Endothelial cell of umbilical vein (primary cell): ENCODE measurements at regions not wholly inside any gene's neighbourhood (a gene's known extent, or its start where the extent isn't known, plus 50 kb on each side); places are given as distances from the start of the nearest gene placed in this dataset.

Experiments
- BruUV-seq: library from RNA; stranded (reverse); fragments of 400-500 nt; replicated peaks from 2 replicates; lab custom pipeline; 2021; lab: Mats Ljungman, UMichigan
- CTCF ChIA-PET: fragments of 300-600, 350-600 bp; sonication (Branson Sonifier 250); formaldehyde crosslinking; loops from one replicate; lab custom pipeline; 2021; ENCODE audit warnings: antibody characterized with exemption, inconsistent platforms; lab: Charles Lee
- POLR2A ChIA-PET: fragments of 300-600, 350-600 bp; sonication (Branson Sonifier 250); formaldehyde crosslinking; loops from one replicate; lab custom pipeline; 2021; ENCODE audit warnings: antibody characterized with exemption, inconsistent platforms; lab: Charles Lee
- DNase-seq: peaks from one replicate; pipeline ENCODE4 v3.0.0-alpha.2; 2011; ENCODE audit warnings: low read depth, low spot score
- FAIRE-seq: peaks from 2 replicates; lab custom pipeline; 2011; peaks lifted over from hg19 to GRCh38; lab: Jason Lieb, UNC
- H2AFZ ChIP-seq: 2 replicates; pipeline ENCODE4 v1.6.0; 2012; ENCODE audit warnings: low read depth, low read length, control low read depth, inconsistent platforms
- H3K27ac ChIP-seq: 2 replicates; pipeline ENCODE4 v1.5.1; 2011; ENCODE audit warnings: low read depth, mild to moderate bottlenecking, control low read depth, low read length, moderate library complexity; ENCODE audit not compliant: insufficient read depth
- H3K27me3 ChIP-seq, 2 experiments: 2 replicates each; pipeline versions ENCODE4 v1.6.0 to v1.6.1; 2011; ENCODE audit warnings: low read length in 2 of 2, mixed read lengths in 1 of 2; ENCODE audit not compliant: control insufficient read depth in 2 of 2, insufficient read depth in 2 of 2
- H3K36me3 ChIP-seq, 2 experiments: 2 replicates in 1 of 2; 3 replicates in 1 of 2; pipeline ENCODE4 v1.5.1; 2011; ENCODE audit warnings: low read length in 2 of 2, mild to moderate bottlenecking in 1 of 2, moderate library complexity in 1 of 2; ENCODE audit not compliant: control insufficient read depth in 2 of 2, insufficient read depth in 2 of 2; ENCODE audit errors: extremely low read depth in 1 of 2
- H3K4me1 ChIP-seq: 3 replicates; pipeline ENCODE4 v1.5.1; 2011; ENCODE audit warnings: mild to moderate bottlenecking, low read length; ENCODE audit not compliant: control insufficient read depth, insufficient read depth; ENCODE audit errors: extremely low read depth
- H3K4me2 ChIP-seq: 2 replicates; pipeline ENCODE4 v1.6.1; 2011; ENCODE audit warnings: low read length, control low read depth, mixed read lengths; ENCODE audit not compliant: insufficient read depth
- H3K4me3 ChIP-seq, 3 experiments: fragments of 200-600 bp in 1 of 3; sonication (generic), shearing (Covaris generic) in 1 of 3; replicated peaks in 1 of 3; 2 replicates each; pipeline ENCODE4 v1.5.1; 2011 to 2016; ENCODE audit warnings: control low read depth in 3 of 3, low read length in 3 of 3, mild to moderate bottlenecking in 2 of 3, inconsistent platforms in 1 of 3, low read depth in 1 of 3, moderate library complexity in 1 of 3; ENCODE audit not compliant: insufficient read depth in 1 of 3
- H3K79me2 ChIP-seq: 2 replicates; pipeline ENCODE4 v1.6.0; 2012; ENCODE audit warnings: low read length, inconsistent platforms; ENCODE audit not compliant: control insufficient read depth, insufficient read depth
- H3K9ac ChIP-seq: replicated peaks from 2 replicates; pipeline ENCODE3; 2011; ENCODE audit warnings: low read length, control low read depth; ENCODE audit not compliant: insufficient read depth; ENCODE audit errors: extremely low read depth
- H3K9me1 ChIP-seq: replicated peaks from 3 replicates; pipeline ENCODE4 v1.6.0; 2011; ENCODE audit warnings: mild to moderate bottlenecking, low read length; ENCODE audit not compliant: control insufficient read depth, insufficient read depth; ENCODE audit errors: extremely low read depth
- H3K9me3 ChIP-seq: replicated peaks from 2 replicates; pipeline ENCODE4 v1.5.1; 2012; ENCODE audit warnings: low read length, inconsistent platforms; ENCODE audit not compliant: control insufficient read depth, insufficient read depth
- H4K20me1 ChIP-seq: replicated peaks from 2 replicates; pipeline ENCODE3; 2011; ENCODE audit warnings: mild to moderate bottlenecking, low read length; ENCODE audit not compliant: control insufficient read depth, insufficient read depth; ENCODE audit errors: extremely low read depth
- EZH2 ChIP-seq: IDR thresholded peaks from 2 replicates; pipeline ENCODE4 v1.6.1; 2012; ENCODE audit warnings: borderline replicate concordance, low read depth, mild to moderate bottlenecking, moderate library complexity, low read length, inconsistent platforms; ENCODE audit not compliant: severe bottlenecking
- FOS ChIP-seq: IDR thresholded peaks from 2 replicates; pipeline ENCODE4 v1.6.1; 2011; ENCODE audit warnings: mild to moderate bottlenecking, low read length, moderate library complexity, borderline replicate concordance; ENCODE audit not compliant: insufficient read depth
- GATA2 ChIP-seq: IDR thresholded peaks from 2 replicates; pipeline ENCODE4 v1.7.0; 2011; ENCODE audit warnings: low read depth, mild to moderate bottlenecking, moderate library complexity, mixed read lengths, low read length; ENCODE audit not compliant: insufficient read length, insufficient read depth
- JUN ChIP-seq: IDR thresholded peaks from 2 replicates; pipeline ENCODE4 v1.6.1; 2011; ENCODE audit warnings: borderline replicate concordance, low read depth; ENCODE audit not compliant: insufficient read length, insufficient read depth
- MYC ChIP-seq: IDR thresholded peaks from one replicate; pipeline ENCODE4 v1.6.1; 2011; ENCODE audit warnings: mild to moderate bottlenecking, low read depth, low read length
- POLR2A ChIP-seq: IDR thresholded peaks from 2 replicates; pipeline ENCODE4 v1.6.1; 2012; ENCODE audit warnings: low read depth, mild to moderate bottlenecking, control low read depth, low read length
- POLR2AphosphoS5 ChIP-seq: IDR thresholded peaks from 2 replicates; pipeline ENCODE4 v1.6.1; 2012; ENCODE audit warnings: low read depth, mild to moderate bottlenecking, control low read depth, low read length, moderate library complexity; ENCODE audit not compliant: insufficient read depth
- dilution Hi-C: fragments of 300-500 bp; cut with MboI; formaldehyde crosslinking; loops from one replicate; pipeline ENCODE4 v1.15.0; 2019; ENCODE audit warnings: low sequenced_read_pairs; ENCODE audit not compliant: extremely low pct_ligation_motif_present
- intact Hi-C: fragments of 100-400 bp; cut with micrococcal nuclease; formaldehyde crosslinking; loops from one replicate; pipeline ENCODE4 v1.10.0; 2022
- TF ChIP-seq, protein P1 (sequence below): IDR thresholded peaks from 2 replicates; pipeline ENCODE4 v1.6.1; 2011; ENCODE audit not compliant: insufficient read depth, insufficient read length
- TF ChIP-seq, protein P2 (sequence below), 2 donors: IDR thresholded peaks; 1 replicate in 1 of 2; 2 replicates in 1 of 2; pipeline ENCODE4 v1.5.1; 2011; ENCODE audit warnings: low read length in 2 of 2, mild to moderate bottlenecking in 2 of 2, moderate library complexity in 2 of 2, control low read depth in 1 of 2, inconsistent platforms in 1 of 2, low read depth in 1 of 2; ENCODE audit not compliant: insufficient read depth in 1 of 2; ENCODE audit errors: extremely low read depth in 1 of 2

- no peak for FAIRE-seq
Observed at GRCh38 chr10:130400890-130401289, 264.7 kb downstream of the GLRX3 start.

More at GRCh38 chr10:130400890-130401289, 264.7 kb downstream of the GLRX3 start:
- H3K79me2 ChIP-seq, result no peaks in the 10 kb centered on the region
- TF ChIP-seq, protein P1, sequence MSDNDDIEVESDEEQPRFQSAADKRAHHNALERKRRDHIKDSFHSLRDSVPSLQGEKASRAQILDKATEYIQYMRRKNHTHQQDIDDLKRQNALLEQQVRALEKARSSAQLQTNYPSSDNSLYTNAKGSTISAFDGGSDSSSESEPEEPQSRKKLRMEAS, result no peak
- TF ChIP-seq MYC (no peak), EZH2 (no peak), POLR2A (no peak), GATA2 (no peak), JUN (no peak), POLR2AphosphoS5 (no peak), FOS (no peak)
- TF ChIP-seq, protein P2, sequence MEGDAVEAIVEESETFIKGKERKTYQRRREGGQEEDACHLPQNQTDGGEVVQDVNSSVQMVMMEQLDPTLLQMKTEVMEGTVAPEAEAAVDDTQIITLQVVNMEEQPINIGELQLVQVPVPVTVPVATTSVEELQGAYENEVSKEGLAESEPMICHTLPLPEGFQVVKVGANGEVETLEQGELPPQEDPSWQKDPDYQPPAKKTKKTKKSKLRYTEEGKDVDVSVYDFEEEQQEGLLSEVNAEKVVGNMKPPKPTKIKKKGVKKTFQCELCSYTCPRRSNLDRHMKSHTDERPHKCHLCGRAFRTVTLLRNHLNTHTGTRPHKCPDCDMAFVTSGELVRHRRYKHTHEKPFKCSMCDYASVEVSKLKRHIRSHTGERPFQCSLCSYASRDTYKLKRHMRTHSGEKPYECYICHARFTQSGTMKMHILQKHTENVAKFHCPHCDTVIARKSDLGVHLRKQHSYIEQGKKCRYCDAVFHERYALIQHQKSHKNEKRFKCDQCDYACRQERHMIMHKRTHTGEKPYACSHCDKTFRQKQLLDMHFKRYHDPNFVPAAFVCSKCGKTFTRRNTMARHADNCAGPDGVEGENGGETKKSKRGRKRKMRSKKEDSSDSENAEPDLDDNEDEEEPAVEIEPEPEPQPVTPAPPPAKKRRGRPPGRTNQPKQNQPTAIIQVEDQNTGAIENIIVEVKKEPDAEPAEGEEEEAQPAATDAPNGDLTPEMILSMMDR (IDR thresholded peaks at IDR 0.05; ENCODE audit: extremely low read depth in 1 of 2, insufficient read depth in 1 of 2, low read depth in 1 of 2, low read length in 2 of 2), result no peak
- CTCF ChIA-PET, result no interaction called here
- H3K36me3 ChIP-seq, result no peaks in the 10 kb centered on the region
- no peaks in the 10 kb centered on the region for H3K4me1 ChIP-seq
- no peak overlapping the region for H3K4me3 ChIP-seq
- H3K27ac ChIP-seq, result no peak overlapping the region
- peaks cover 9% of the 10 kb centered on the region for H3K9me3 ChIP-seq
- POLR2A ChIA-PET, result no interaction called here
- no peaks in the 10 kb centered on the region for H3K9me1 ChIP-seq
- H3K9ac ChIP-seq, result no peak overlapping the region
- H2AFZ ChIP-seq, result no peak overlapping the region
- no TSS peak for BruUV-seq
- DNase-seq, result no peak
- no peaks in the 10 kb centered on the region for H4K20me1 ChIP-seq
- dilution Hi-C loops (no loop called here), intact Hi-C loops (no loop called here)
- no peaks in the 10 kb centered on the region for H3K27me3 ChIP-seq
- H3K4me2 ChIP-seq, result no peak overlapping the region
